Coronary artery (tissue), 2 donors: ENCODE measurements at regions not wholly inside any gene's neighbourhood (a gene's known extent, or its start where the extent isn't known, plus 50 kb on each side); places are given as distances from the start of the nearest gene placed in this dataset.

Experiments
- DNase-seq: peaks from one replicate; pipeline ENCODE4 v3.0.0-alpha.2; 2017; ENCODE audit warnings: low spot score
- H3K27ac ChIP-seq, 2 donors: fragments of 200-600 bp; sonication (generic); one replicate each; pipeline ENCODE4 v1.5.1; 2016 to 2019
- H3K4me3 ChIP-seq: fragments of 200-600 bp; sonication (generic); 2 replicates; pipeline ENCODE4 v1.5.1; 2016; ENCODE audit warnings: mild to moderate bottlenecking, moderate library complexity
- CTCF ChIP-seq: fragments of 200-600 bp; sonication (generic); IDR thresholded peaks from one replicate; pipeline ENCODE4 v1.5.1; 2019; ENCODE audit warnings: antibody characterized with exemption

GRCh38 chr7:17084166-17084475 is 202.3 kb upstream of the AGR3 start:
- TF ChIP-seq CTCF, result no peak
- Histone ChIP-seq H3K4me3 (no peak overlapping the region), H3K27ac (no peak overlapping the region)
- no peak for DNase-seq

GRCh38 chr7:17085186-17085585 is 203.4 kb upstream of the AGR3 start:
- TF ChIP-seq CTCF, result no peak
- H3K4me3 ChIP-seq, result no peak overlapping the region
- DNase-seq, result no peak
- no peak overlapping the region for H3K27ac ChIP-seq

- DNase-seq, result no peak
- no peak overlapping the region for H3K27ac ChIP-seq
- H3K4me3 ChIP-seq, result no peak overlapping the region
- no peak for TF ChIP-seq CTCF
Observed at GRCh38 chr7:17086403-17086802, 204.6 kb upstream of the AGR3 start.

- Histone ChIP-seq H3K4me3 (no peak overlapping the region), H3K27ac (no peak overlapping the region)
- no peak for DNase-seq
- TF ChIP-seq CTCF, result no peak
Observed at GRCh38 chr7:17090751-17091150, 207.7 kb upstream of the AHR start.

GRCh38 chr7:17093461-17093860 is 205.0 kb upstream of the AHR start:
- Histone ChIP-seq H3K4me3 (no peak overlapping the region), H3K27ac (no peak overlapping the region)
- DNase-seq, result no peak
- no peak for TF ChIP-seq CTCF

GRCh38 chr7:17094963-17095574 is 203.4 kb upstream of the AHR start:
- TF ChIP-seq CTCF, result no peak
- H3K27ac ChIP-seq, result no peak overlapping the region
- no peak for DNase-seq
- no peak overlapping the region for H3K4me3 ChIP-seq

- no peak overlapping the region for H3K4me3 ChIP-seq
- no peak overlapping the region for H3K27ac ChIP-seq
- no peak for DNase-seq
- no peak for TF ChIP-seq CTCF
Observed at GRCh38 chr7:17095931-17096330, 202.5 kb upstream of the AHR start.
